BLaER1 treated with 17β-estradiol and CSF1 and Interleukin-3, amounts not matched to agents 10 nM and 100 nM (cell line): ENCODE measurements at regions not wholly inside any gene's neighbourhood (a gene's known extent, or its start where the extent isn't known, plus 50 kb on each side); places are given as distances from the start of the nearest gene placed in this dataset.

Experiments used
- H3K27ac ChIP-seq, 11 experiments: shearing (Covaris generic); formaldehyde crosslinking; 2 replicates each; pipeline ENCODE4 v1.8.1; 2022
- H3K27me3 ChIP-seq, 11 experiments: shearing (Covaris generic); formaldehyde crosslinking; 2 replicates each; pipeline ENCODE4 v1.8.1; 2022
- H3K36me3 ChIP-seq, 11 experiments: shearing (Covaris generic); formaldehyde crosslinking; 2 replicates each; pipeline ENCODE4 v1.8.1; 2022
- H3K4me1 ChIP-seq, 10 experiments: shearing (Covaris generic); formaldehyde crosslinking; 2 replicates each; pipeline ENCODE4 v1.8.1; 2022
- H3K4me2 ChIP-seq, 11 experiments: shearing (Covaris generic); formaldehyde crosslinking; 2 replicates each; pipeline ENCODE4 v1.8.1; 2022
- H3K4me3 ChIP-seq, 10 experiments: shearing (Covaris generic); formaldehyde crosslinking; 2 replicates each; pipeline ENCODE4 v1.8.1; 2022
- H3K9ac ChIP-seq, 11 experiments: shearing (Covaris generic); formaldehyde crosslinking; 2 replicates each; pipeline ENCODE4 v1.8.1; 2022
- H3K9me3 ChIP-seq, 11 experiments: shearing (Covaris generic); formaldehyde crosslinking; replicated peaks in 1 of 11; 2 replicates each; pipeline ENCODE4 v1.8.1; 2022
- H4K20me1 ChIP-seq, 11 experiments: shearing (Covaris generic); formaldehyde crosslinking; 2 replicates each; pipeline ENCODE4 v1.8.1; 2022
- Cebpa-rat ChIP-seq, 11 experiments: shearing (Covaris generic); IDR thresholded peaks; 2 replicates each; pipeline ENCODE4 v1.8.1; 2022

DNA sequence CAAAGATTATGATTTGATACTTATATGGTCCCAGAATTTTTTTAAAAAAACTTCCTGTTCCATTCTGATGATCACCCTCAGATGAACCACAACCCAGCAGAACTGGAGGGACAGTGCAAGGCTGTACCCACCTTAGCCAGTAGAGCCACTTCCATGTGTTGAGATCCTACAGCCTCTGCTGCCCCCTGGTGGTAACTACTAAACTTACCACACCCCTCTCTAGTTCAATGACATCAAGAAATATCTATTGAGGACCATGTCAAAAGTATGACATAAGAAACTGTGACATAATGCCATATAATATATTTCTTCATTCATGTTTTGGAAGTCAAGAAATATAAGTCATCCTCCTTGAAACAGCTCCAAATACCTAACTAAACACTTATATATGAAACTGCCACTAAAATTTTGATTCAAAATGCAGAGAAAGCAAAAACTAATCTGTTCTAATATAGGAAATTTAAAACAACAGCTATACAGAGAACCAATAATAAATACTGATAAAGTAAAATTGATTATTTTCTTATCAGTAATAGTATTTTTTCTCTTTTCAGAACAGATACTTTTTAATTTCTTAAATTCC, 412.6 kb downstream of the KCTD12 start:
- Histone ChIP-seq H3K9me3 (no peaks in the 10 kb centered on the region), H3K9ac (no peak overlapping the region), H3K4me1 (no peaks in the 10 kb centered on the region), H3K27ac (no peak overlapping the region), H3K4me3 (no peak overlapping the region), H4K20me1 (no peaks in the 10 kb centered on the region), H3K4me2 (no peak overlapping the region), H3K36me3 (no peaks in the 10 kb centered on the region), H3K27me3 (no peaks in the 10 kb centered on the region)
- TF ChIP-seq Cebpa-rat (IDR thresholded peaks at IDR 0.05): no peak

DNA sequence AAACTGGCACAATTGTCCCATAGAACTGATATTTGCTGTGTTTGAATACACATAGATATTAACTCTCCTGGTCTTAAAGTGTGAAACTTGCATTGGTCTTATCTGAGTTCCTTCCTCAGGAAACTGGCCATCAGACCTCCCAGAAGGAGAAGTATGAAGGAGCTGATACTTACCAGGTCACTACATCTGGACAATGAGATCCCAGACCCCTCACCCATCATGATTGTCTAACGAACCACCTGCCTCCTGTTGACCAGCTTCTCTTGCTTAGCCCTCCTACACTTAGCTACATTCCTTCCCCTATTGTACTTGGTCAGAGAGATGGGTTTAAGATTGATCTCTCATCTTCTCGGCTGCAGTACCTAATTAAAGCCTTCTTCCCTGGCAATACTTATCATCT, 413.3 kb downstream of the KCTD12 start:
- H3K4me3 ChIP-seq: no peak overlapping the region
- no peak for TF ChIP-seq Cebpa-rat (IDR thresholded peaks at IDR 0.05)

DNA sequence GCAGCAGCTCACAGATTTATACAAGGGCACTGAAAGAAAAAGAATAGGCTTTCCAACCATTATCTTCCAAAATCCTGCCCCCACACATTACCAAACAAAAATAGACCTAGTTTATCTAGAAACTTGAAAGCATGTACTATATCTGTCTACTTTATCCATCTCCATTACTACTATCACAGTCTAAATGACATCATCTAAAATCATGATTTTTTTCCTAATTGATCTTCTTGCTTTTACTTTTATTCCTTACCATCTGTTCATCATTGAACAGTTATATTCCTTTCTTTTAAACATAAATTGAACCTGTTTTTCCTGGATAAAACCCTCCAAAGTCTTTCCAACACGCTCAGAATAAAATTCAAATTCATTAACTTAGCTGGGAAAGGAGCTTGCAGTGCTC, 414.7 kb downstream of the KCTD12 start:
- TF ChIP-seq Cebpa-rat (IDR thresholded peaks at IDR 0.05): no peak
- H3K4me1 ChIP-seq: no peaks in the 10 kb centered on the region
- H3K27me3 ChIP-seq: no peaks in the 10 kb centered on the region
- no peaks in the 10 kb centered on the region for H4K20me1 ChIP-seq
- H3K9me3 ChIP-seq: no peaks in the 10 kb centered on the region
- H3K9ac ChIP-seq: no peak overlapping the region
- no peak overlapping the region for H3K4me3 ChIP-seq
- no peak overlapping the region for H3K27ac ChIP-seq
- H3K4me2 ChIP-seq: no peak overlapping the region
- H3K36me3 ChIP-seq: no peaks in the 10 kb centered on the region

More for the DNA sequence above, 413.3 kb downstream of the KCTD12 start:
- Histone ChIP-seq H3K36me3 (no peaks in the 10 kb centered on the region), H3K9me3 (no peaks in the 10 kb centered on the region), H3K9ac (no peak overlapping the region), H3K27ac (no peak overlapping the region), H3K4me1 (no peaks in the 10 kb centered on the region), H3K4me2 (no peak overlapping the region), H3K27me3 (no peaks in the 10 kb centered on the region), H4K20me1 (no peaks in the 10 kb centered on the region)

GRCh38 chr13:76470991-76471390, 415.2 kb downstream of the KCTD12 start:
- H3K27ac ChIP-seq: no peak overlapping the region
- H4K20me1 ChIP-seq: no peaks in the 10 kb centered on the region
- H3K27me3 ChIP-seq: no peaks in the 10 kb centered on the region
- no peak overlapping the region for H3K9ac ChIP-seq
- no peaks in the 10 kb centered on the region for H3K36me3 ChIP-seq
- no peaks in the 10 kb centered on the region for H3K4me1 ChIP-seq
- no peaks in the 10 kb centered on the region for H3K9me3 ChIP-seq
- no peak overlapping the region for H3K4me2 ChIP-seq
- no peak for TF ChIP-seq Cebpa-rat (IDR thresholded peaks at IDR 0.05)
- no peak overlapping the region for H3K4me3 ChIP-seq

- H3K4me3 ChIP-seq: no peak overlapping the region
- H3K9ac ChIP-seq: no peak overlapping the region
- no peak overlapping the region for H3K4me2 ChIP-seq
- H3K4me1 ChIP-seq: no peaks in the 10 kb centered on the region
- no peaks in the 10 kb centered on the region for H3K27me3 ChIP-seq
- peaks cover 0 to 5% (median 0%) of the 10 kb centered on the region in 11 experiments; a peak in 2 of 22 replicates for H3K9me3 ChIP-seq
- H3K36me3 ChIP-seq: no peaks in the 10 kb centered on the region
- no peak overlapping the region for H3K27ac ChIP-seq
- no peaks in the 10 kb centered on the region for H4K20me1 ChIP-seq
- TF ChIP-seq Cebpa-rat (IDR thresholded peaks at IDR 0.05): no peak
Observed at GRCh38 chr13:76466043-76466442, 420.2 kb downstream of the KCTD12 start.

DNA sequence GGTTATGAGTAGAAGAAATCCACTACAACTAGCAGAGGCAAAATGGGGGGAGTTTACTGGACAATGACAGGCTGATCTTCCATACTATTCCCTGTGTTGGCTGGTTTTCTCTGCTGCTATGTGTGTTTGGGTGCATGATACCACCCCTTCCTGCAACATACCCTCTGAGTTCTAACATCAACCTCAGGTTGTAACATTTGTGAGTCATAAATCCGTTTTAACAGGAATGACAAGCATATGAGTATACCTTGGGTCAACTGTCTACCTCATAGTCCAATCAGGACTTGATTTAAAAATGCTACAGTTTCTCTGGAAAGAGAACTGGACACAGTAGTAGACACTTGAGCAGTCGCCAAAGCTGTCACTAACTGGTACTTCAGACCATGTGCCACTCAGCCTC, 422.9 kb downstream of the KCTD12 start:
- Histone ChIP-seq H3K4me2 (no peak overlapping the region), H3K9ac (no peak overlapping the region), H4K20me1 (no peaks in the 10 kb centered on the region), H3K9me3 (peaks cover 0 to 5% (median 0%) of the 10 kb centered on the region in 11 experiments; a peak in 2 of 22 replicates), H3K36me3 (no peaks in the 10 kb centered on the region), H3K27me3 (no peaks in the 10 kb centered on the region), H3K4me1 (no peaks in the 10 kb centered on the region), H3K27ac (no peak overlapping the region), H3K4me3 (no peak overlapping the region)
- no peak for TF ChIP-seq Cebpa-rat (IDR thresholded peaks at IDR 0.05)

GRCh38 chr13:76461999-76462398, 424.2 kb downstream of the KCTD12 start:
- H3K4me1 ChIP-seq: no peaks in the 10 kb centered on the region
- no peak overlapping the region for H3K27ac ChIP-seq
- no peak for TF ChIP-seq Cebpa-rat (IDR thresholded peaks at IDR 0.05)
- H3K27me3 ChIP-seq: no peaks in the 10 kb centered on the region
- H3K4me2 ChIP-seq: no peak overlapping the region
- peaks cover 0 to 5% (median 0%) of the 10 kb centered on the region in 11 experiments; a peak in 2 of 22 replicates for H3K9me3 ChIP-seq
- no peaks in the 10 kb centered on the region for H4K20me1 ChIP-seq
- no peak overlapping the region for H3K4me3 ChIP-seq
- no peak overlapping the region for H3K9ac ChIP-seq
- H3K36me3 ChIP-seq: no peaks in the 10 kb centered on the region

- TF ChIP-seq Cebpa-rat (IDR thresholded peaks at IDR 0.05): no peak
- no peaks in the 10 kb centered on the region for H3K27me3 ChIP-seq
- H3K36me3 ChIP-seq: no peaks in the 10 kb centered on the region
- no peaks in the 10 kb centered on the region for H4K20me1 ChIP-seq
- peaks cover 0 to 5% (median 0%) of the 10 kb centered on the region in 11 experiments; a peak in 2 of 22 replicates for H3K9me3 ChIP-seq
- H3K4me2 ChIP-seq: no peak overlapping the region
- H3K4me1 ChIP-seq: no peaks in the 10 kb centered on the region
- H3K4me3 ChIP-seq: no peak overlapping the region
- H3K9ac ChIP-seq: no peak overlapping the region
- H3K27ac ChIP-seq: no peak overlapping the region
Observed at GRCh38 chr13:76461484-76461883, 424.7 kb downstream of the KCTD12 start.

DNA sequence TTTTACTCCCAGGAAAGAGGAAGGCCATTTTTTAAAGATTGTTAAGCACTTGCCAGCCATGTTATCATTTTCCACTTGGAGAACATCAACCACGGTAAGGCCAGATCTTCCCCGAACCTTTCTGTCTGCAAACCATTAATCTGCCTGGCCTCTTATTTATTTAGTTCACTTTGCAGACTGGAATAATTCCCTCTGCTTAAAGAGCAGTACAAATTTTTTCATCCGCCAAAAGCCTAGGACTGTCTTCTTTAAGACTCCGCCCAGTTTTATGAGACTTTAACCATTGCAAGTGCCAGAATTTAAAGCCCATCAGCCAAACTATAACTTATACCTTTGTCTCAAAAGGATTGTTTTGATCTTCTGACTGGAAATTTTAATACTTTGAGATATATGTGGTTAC, 426.3 kb downstream of the KCTD12 start:
- H4K20me1 ChIP-seq: no peaks in the 10 kb centered on the region
- no peak overlapping the region for H3K4me3 ChIP-seq
- H3K36me3 ChIP-seq: no peaks in the 10 kb centered on the region
- H3K9me3 ChIP-seq: peaks cover 0 to 4% (median 0%) of the 10 kb centered on the region in 11 experiments; a peak in 2 of 22 replicates
- no peak overlapping the region for H3K27ac ChIP-seq
- TF ChIP-seq Cebpa-rat (IDR thresholded peaks at IDR 0.05): no peak
- H3K4me2 ChIP-seq: no peak overlapping the region
- no peak overlapping the region for H3K9ac ChIP-seq
- H3K27me3 ChIP-seq: no peaks in the 10 kb centered on the region
- H3K4me1 ChIP-seq: peaks cover 0 to 5% (median 0%) of the 10 kb centered on the region in 10 experiments; a peak in 3 of 20 replicates

GRCh38 chr13:76455960-76456359, 430.2 kb downstream of the KCTD12 start:
- H3K27ac ChIP-seq: no peak overlapping the region
- H3K36me3 ChIP-seq: no peaks in the 10 kb centered on the region
- H4K20me1 ChIP-seq: no peaks in the 10 kb centered on the region
- TF ChIP-seq Cebpa-rat (IDR thresholded peaks at IDR 0.05): no peak
- peaks cover 5 to 28% (median 20%) of the 10 kb centered on the region in 11 experiments; a peak in 20 of 22 replicates for H3K9me3 ChIP-seq
- H3K4me1 ChIP-seq: peaks cover 0 to 5% (median 0%) of the 10 kb centered on the region in 10 experiments; a peak in 3 of 20 replicates
- H3K4me2 ChIP-seq: 0 out of 22 replicates have a peak overlapping the region, but pooled peaks of 1 of the 11 experiments have one; percentile 18
- H3K9ac ChIP-seq: no peak overlapping the region
- no peak overlapping the region for H3K4me3 ChIP-seq
- no peaks in the 10 kb centered on the region for H3K27me3 ChIP-seq
